IPS-20b (cell line): ENCODE measurements at regions not wholly inside any gene's neighbourhood (a gene's known extent, or its start where the extent isn't known, plus 50 kb on each side); places are given as distances from the start of the nearest gene placed in this dataset.

Experiments used
- H3K27ac ChIP-seq: one replicate; pipeline ENCODE4 v1.5.1; 2013; ENCODE audit warnings: low read length
- H3K27me3 ChIP-seq: 2 replicates; pipeline ENCODE4 v1.6.1; 2013; ENCODE audit warnings: mild to moderate bottlenecking, low read length, inconsistent platforms; ENCODE audit not compliant: insufficient read depth
- H3K36me3 ChIP-seq: 2 replicates; pipeline ENCODE4 v1.6.1; 2013; ENCODE audit warnings: low read depth, mild to moderate bottlenecking, inconsistent platforms, low read length, moderate library complexity; ENCODE audit not compliant: insufficient read depth
- H3K4me1 ChIP-seq: 2 replicates; pipeline ENCODE4 v1.6.1; 2013; ENCODE audit warnings: mild to moderate bottlenecking, control low read depth, inconsistent platforms, low read length, moderate library complexity; ENCODE audit not compliant: insufficient read depth
- H3K4me3 ChIP-seq: 2 replicates; pipeline ENCODE4 v1.5.1; 2013; ENCODE audit warnings: mild to moderate bottlenecking, low read length, inconsistent platforms
- H3K9ac ChIP-seq: 2 replicates; pipeline ENCODE4 v1.6.1; 2013; ENCODE audit warnings: low read depth, mild to moderate bottlenecking, inconsistent platforms, low read length, moderate library complexity
- H3K9me3 ChIP-seq: 2 replicates; pipeline ENCODE4 v1.6.1; 2013; ENCODE audit warnings: mild to moderate bottlenecking, low read depth, low read length, inconsistent platforms; ENCODE audit not compliant: insufficient read depth

GRCh38 chr9:106322706-106323245 lies 540.2 kb upstream of the ZNF462 start:
- Histone ChIP-seq H3K9me3 (no peaks in the 10 kb centered on the region), H3K4me3 (no peak overlapping the region), H3K27me3 (no peaks in the 10 kb centered on the region), H3K36me3 (no peaks in the 10 kb centered on the region), H3K9ac (no peak overlapping the region), H3K27ac (no peak overlapping the region), H3K4me1 (0 out of 2 replicates have a peak, but pooled peaks cover 3% of the 10 kb centered on the region)

GRCh38 chr9:106324053-106324585 lies 538.8 kb upstream of the ZNF462 start:
- Histone ChIP-seq H3K9me3 (no peaks in the 10 kb centered on the region), H3K4me3 (no peak overlapping the region), H3K36me3 (no peaks in the 10 kb centered on the region), H3K9ac (no peak overlapping the region), H3K4me1 (0 out of 2 replicates have a peak, but pooled peaks cover 3% of the 10 kb centered on the region), H3K27ac (no peak overlapping the region), H3K27me3 (no peaks in the 10 kb centered on the region)

- no peak overlapping the region for H3K27ac ChIP-seq
Observed at GRCh38 chr9:106324591-106325280, 538.2 kb upstream of the ZNF462 start.

GRCh38 chr9:106326493-106326892 lies 536.5 kb upstream of the ZNF462 start:
- no peaks in the 10 kb centered on the region for H3K27me3 ChIP-seq
- H3K36me3 ChIP-seq = no peaks in the 10 kb centered on the region
- 0 out of 2 replicates have a peak, but pooled peaks cover 3% of the 10 kb centered on the region for H3K4me1 ChIP-seq
- no peak overlapping the region for H3K27ac ChIP-seq
- no peak overlapping the region for H3K4me3 ChIP-seq
- no peak overlapping the region for H3K9ac ChIP-seq
- H3K9me3 ChIP-seq = no peaks in the 10 kb centered on the region

More at GRCh38 chr9:106324591-106325280, 538.2 kb upstream of the ZNF462 start:
- no peaks in the 10 kb centered on the region for H3K27me3 ChIP-seq
- no peak overlapping the region for H3K4me3 ChIP-seq
- H3K4me1 ChIP-seq = 0 out of 2 replicates have a peak, but pooled peaks cover 3% of the 10 kb centered on the region
- no peak overlapping the region for H3K9ac ChIP-seq
- no peaks in the 10 kb centered on the region for H3K36me3 ChIP-seq
- no peaks in the 10 kb centered on the region for H3K9me3 ChIP-seq

GRCh38 chr9:106333481-106333880 lies 529.5 kb upstream of the ZNF462 start:
- no peaks in the 10 kb centered on the region for H3K9me3 ChIP-seq
- no peaks in the 10 kb centered on the region for H3K36me3 ChIP-seq
- H3K27ac ChIP-seq = no peak overlapping the region
- no peaks in the 10 kb centered on the region for H3K4me1 ChIP-seq
- H3K4me3 ChIP-seq = no peak overlapping the region
- no peak overlapping the region for H3K9ac ChIP-seq
- no peaks in the 10 kb centered on the region for H3K27me3 ChIP-seq

GRCh38 chr9:106334081-106334480 lies 528.9 kb upstream of the ZNF462 start:
- Histone ChIP-seq H3K36me3 (no peaks in the 10 kb centered on the region), H3K9ac (no peak overlapping the region), H3K27ac (no peak overlapping the region), H3K9me3 (no peaks in the 10 kb centered on the region), H3K4me1 (no peaks in the 10 kb centered on the region), H3K4me3 (no peak overlapping the region), H3K27me3 (no peaks in the 10 kb centered on the region)

GRCh38 chr9:106339882-106340281 lies 523.1 kb upstream of the ZNF462 start:
- Histone ChIP-seq H3K4me3 (no peak overlapping the region), H3K9ac (no peak overlapping the region), H3K27ac (no peak overlapping the region), H3K4me1 (no peaks in the 10 kb centered on the region), H3K9me3 (no peaks in the 10 kb centered on the region), H3K36me3 (no peaks in the 10 kb centered on the region), H3K27me3 (no peaks in the 10 kb centered on the region)

- no peak overlapping the region for H3K4me3 ChIP-seq
- no peaks in the 10 kb centered on the region for H3K27me3 ChIP-seq
- no peaks in the 10 kb centered on the region for H3K36me3 ChIP-seq
- H3K9ac ChIP-seq = no peak overlapping the region
- no peak overlapping the region for H3K27ac ChIP-seq
- no peaks in the 10 kb centered on the region for H3K9me3 ChIP-seq
- H3K4me1 ChIP-seq = no peaks in the 10 kb centered on the region
Observed at GRCh38 chr9:106350777-106351176, 512.2 kb upstream of the ZNF462 start.

GRCh38 chr9:106356924-106357323 lies 506.0 kb upstream of the ZNF462 start:
- no peaks in the 10 kb centered on the region for H3K27me3 ChIP-seq
- H3K27ac ChIP-seq = no peak overlapping the region
- H3K9ac ChIP-seq = no peak overlapping the region
- H3K9me3 ChIP-seq = no peaks in the 10 kb centered on the region
- H3K4me1 ChIP-seq = no peaks in the 10 kb centered on the region
- no peaks in the 10 kb centered on the region for H3K36me3 ChIP-seq
- no peak overlapping the region for H3K4me3 ChIP-seq

- H3K4me3 ChIP-seq = no peak overlapping the region
- H3K27me3 ChIP-seq = no peaks in the 10 kb centered on the region
- no peak overlapping the region for H3K9ac ChIP-seq
- H3K36me3 ChIP-seq = no peaks in the 10 kb centered on the region
- no peaks in the 10 kb centered on the region for H3K9me3 ChIP-seq
- no peaks in the 10 kb centered on the region for H3K4me1 ChIP-seq
- no peak overlapping the region for H3K27ac ChIP-seq
Observed at GRCh38 chr9:106358331-106358730, 504.6 kb upstream of the ZNF462 start.

- H3K9me3 ChIP-seq = no peaks in the 10 kb centered on the region
- no peak overlapping the region for H3K27ac ChIP-seq
- H3K27me3 ChIP-seq = no peaks in the 10 kb centered on the region
- H3K4me1 ChIP-seq = no peaks in the 10 kb centered on the region
- no peak overlapping the region for H3K4me3 ChIP-seq
- no peak overlapping the region for H3K9ac ChIP-seq
- H3K36me3 ChIP-seq = no peaks in the 10 kb centered on the region
Observed at GRCh38 chr9:106376689-106377088, 486.3 kb upstream of the ZNF462 start.

GRCh38 chr9:106383072-106383471 lies 479.9 kb upstream of the ZNF462 start:
- H3K36me3 ChIP-seq = no peaks in the 10 kb centered on the region
- H3K9ac ChIP-seq = no peak overlapping the region
- H3K27ac ChIP-seq = no peak overlapping the region
- no peaks in the 10 kb centered on the region for H3K4me1 ChIP-seq
- no peaks in the 10 kb centered on the region for H3K27me3 ChIP-seq
- H3K4me3 ChIP-seq = no peak overlapping the region
- H3K9me3 ChIP-seq = no peaks in the 10 kb centered on the region
